HG03064 (cell line): ENCODE measurements at regions not wholly inside any gene's neighbourhood (a gene's known extent, or its start where the extent isn't known, plus 50 kb on each side); places are given as distances from the start of the nearest gene placed in this dataset.
"Not testable (repeated sequence)": the region's sequence is repeated elsewhere in the genome, so short reads cannot be mapped to it uniquely, and the experiment has no call there.

Experiments
- ATAC-seq: cut with Tn5 transposase; IDR thresholded peaks from one replicate; pipeline ENCODE4 v1.9.1; 2021; ENCODE audit warnings: low read depth; ENCODE audit not compliant: unreplicated experiment

DNA sequence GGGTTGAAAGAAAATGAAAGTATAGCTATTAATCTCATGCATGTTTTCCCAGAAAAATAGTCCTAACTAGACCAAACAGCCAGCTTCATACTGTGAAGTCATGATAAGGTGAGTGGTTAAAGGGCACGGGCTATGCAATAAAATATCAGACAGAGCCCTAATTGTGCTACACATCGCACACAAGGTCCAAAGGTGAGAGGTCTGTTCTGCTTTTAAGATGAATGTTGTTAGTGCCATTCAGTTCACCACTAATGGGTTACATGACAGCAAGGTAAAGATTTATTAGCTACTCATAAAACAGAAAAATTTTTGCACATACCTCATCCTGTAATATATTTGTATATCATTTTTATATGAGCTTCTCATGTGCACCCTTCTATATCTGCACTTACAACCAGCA lies 105.0 kb upstream of the STK17B start:
- ATAC-seq = no peak

GRCh38 chr2:196277002-196277401 lies 105.6 kb upstream of the STK17B start:
- no peak for ATAC-seq

GRCh38 chr2:196278491-196278911 lies 107.1 kb upstream of the STK17B start:
- no peak for ATAC-seq

DNA sequence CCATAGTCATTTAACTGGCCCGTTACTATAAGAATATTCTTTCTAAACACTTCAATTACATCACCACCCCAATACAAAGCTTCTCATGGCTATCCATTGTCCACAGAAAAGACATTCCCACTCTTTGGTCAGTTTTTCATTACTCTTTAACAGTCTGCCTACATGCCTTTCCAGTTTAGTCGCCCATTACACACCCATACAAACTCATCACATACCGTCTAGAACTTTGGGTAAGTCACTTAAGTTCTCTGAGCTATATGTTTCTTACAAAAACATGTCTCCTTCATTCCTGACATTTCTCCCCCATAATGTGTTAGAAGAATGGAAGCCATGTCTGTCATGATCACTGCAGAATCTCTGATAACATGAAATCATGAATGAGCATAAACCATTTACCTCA lies 108.2 kb upstream of the STK17B start:
- ATAC-seq = no peak

- no peak for ATAC-seq
Observed at GRCh38 chr2:196284144-196284844, 112.9 kb upstream of the STK17B start.

- ATAC-seq = no peak
Observed at GRCh38 chr2:196284866-196285557, 113.6 kb upstream of the STK17B start.

DNA sequence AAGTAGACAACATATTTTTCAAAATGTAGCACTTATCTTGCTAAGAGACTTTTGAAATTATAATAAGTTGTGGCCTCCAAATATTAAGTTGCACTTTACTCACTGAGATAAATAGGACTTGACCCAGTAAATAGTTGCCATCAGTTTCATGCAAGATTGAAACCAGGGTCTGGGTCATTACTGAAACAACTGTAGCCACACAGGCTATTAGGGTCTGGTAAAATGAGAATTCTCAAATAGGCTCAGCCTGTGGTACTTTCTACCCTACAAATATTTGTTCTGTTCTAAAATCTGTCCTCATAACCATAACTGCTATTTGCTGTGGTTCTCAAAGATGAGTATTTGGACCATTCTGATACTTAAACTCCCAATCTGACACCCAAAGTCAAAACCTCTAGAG lies 115.4 kb upstream of the STK17B start:
- ATAC-seq = no peak

DNA sequence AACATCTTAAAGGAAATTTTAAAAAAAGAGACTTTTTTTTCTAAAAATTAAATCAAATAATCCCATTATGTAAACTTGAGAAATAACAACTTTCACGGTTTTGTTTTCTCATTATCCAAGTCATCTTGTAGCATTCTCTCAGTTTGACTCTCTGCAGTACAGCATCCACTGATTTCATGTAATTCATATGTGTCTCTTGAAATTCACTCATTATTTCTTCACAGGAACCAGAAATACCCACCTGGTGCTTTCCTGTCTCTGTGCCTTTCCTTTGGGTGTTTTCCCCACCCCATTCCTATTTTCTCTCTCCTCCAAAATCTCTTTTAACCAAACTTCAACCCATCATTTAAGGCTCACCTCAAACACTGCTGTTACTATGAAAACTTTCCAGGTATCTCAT lies 116.1 kb upstream of the STK17B start:
- ATAC-seq = no peak

DNA sequence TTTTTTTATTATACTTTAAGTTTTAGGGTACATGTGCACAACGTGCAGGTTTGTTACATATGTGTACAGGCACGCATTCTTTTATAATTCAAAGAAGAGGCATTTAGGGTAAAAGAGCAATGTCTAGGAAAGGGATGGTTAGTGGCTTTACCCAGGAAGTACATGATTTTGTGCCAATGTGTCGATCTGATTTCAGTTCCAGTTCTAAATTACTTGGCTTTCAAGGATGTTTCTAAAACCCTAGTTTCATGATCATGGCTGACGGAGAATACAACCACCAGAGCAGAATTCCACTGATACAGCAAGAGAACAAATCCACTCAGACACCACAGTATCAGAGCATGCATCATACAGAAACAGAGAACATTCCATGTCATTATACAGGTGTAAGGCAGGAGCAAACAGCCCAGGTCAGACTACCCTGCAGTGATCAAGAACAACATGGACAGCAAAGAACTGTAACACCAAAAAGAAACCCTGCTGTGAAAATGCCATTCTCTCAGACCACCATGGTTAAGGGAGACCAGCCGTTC lies 116.7 kb upstream of the STK17B start:
- no peak for ATAC-seq

DNA sequence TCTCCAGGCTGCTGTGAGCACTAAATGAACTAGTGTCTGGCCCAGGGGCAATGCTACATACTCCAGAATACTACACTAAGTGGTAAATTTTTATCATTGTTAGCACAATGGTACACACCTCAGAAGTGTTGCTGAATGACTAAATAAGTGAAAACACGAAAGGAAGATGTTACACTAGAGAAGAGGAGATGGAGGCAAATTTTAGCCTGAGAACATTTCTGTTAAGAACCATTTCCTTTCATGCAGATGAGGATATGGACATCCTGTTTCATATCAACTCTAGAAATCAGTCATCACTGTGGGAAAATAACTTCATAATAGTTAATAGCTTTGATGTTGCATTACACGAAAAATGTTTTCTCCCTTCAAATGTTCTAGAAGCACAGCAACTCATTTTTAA lies 117.6 kb upstream of the STK17B start:
- peak; percentile 40 for ATAC-seq

- ATAC-seq = no peak
Observed at GRCh38 chr2:196290136-196290535, 118.8 kb upstream of the STK17B start.

DNA sequence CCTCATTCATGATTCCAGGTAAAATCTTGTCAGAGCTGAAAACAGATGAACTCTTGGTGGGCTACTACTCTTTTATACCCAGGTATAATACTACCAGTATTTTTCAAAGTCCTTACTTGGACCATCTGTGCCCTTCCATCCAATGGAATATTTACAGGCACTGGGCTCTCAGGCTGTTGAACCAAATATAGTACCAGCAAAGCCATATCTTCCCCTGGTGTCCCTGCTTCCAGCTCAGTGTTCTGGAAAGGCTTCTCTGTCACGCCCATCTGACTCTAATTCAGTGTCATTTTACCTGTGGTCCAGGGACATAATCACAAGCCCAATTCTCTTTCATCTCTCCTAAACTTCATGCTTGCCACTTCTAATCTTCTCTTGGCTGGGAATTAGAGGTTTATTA lies 119.2 kb upstream of the STK17B start:
- no peak for ATAC-seq

- ATAC-seq = peak; percentile 3
Observed at GRCh38 chr2:196291426-196291825, 120.0 kb upstream of the STK17B start.

- peak; percentile 46 for ATAC-seq
Observed at GRCh38 chr2:196291873-196292800, 120.8 kb upstream of the STK17B start.

GRCh38 chr2:196293751-196294515 lies 122.6 kb upstream of the STK17B start:
- ATAC-seq = no peak

DNA sequence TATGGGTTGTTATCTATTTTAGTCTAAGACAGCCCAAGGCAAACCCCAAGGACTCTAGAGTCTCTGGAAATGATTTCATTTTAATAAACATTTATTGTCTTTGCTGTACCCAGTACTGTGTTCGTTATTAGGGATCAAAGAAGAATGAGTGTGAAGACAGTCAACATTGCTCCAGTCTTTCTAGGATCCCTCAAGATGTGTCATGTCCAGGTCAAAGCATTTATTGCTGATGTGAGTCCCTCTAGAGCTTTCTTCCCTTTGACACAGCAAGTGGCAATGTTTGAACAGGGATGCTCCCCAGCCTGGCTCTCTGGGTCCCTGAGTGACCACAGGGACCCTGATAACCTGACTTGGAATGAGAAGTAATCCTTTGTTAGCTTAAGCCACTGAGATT lies 123.1 kb upstream of the STK17B start:
- no peak for ATAC-seq

DNA sequence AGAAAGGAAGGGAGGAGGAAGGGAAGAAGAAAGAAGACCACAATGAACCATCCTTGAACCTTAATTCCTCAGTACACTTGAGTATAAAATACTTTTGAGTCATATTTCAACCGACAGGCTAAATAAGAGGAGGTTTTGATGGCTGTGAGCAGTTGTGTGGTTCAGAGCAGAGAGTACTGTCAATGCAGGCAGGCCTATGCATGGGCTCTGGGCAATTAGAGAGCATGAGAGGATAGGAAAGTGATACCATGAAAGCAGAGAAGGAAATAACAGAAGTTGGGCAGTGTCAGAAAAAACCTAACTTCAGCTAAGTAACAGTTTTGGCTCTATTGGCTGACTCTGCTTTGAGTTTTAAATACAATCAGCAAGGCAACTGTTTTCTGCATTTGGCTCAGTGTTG lies 123.6 kb upstream of the STK17B start:
- ATAC-seq = no peak

- not testable (repeated sequence) for ATAC-seq
Observed at GRCh38 chr2:196298106-196298723, 126.8 kb upstream of the STK17B start.

DNA sequence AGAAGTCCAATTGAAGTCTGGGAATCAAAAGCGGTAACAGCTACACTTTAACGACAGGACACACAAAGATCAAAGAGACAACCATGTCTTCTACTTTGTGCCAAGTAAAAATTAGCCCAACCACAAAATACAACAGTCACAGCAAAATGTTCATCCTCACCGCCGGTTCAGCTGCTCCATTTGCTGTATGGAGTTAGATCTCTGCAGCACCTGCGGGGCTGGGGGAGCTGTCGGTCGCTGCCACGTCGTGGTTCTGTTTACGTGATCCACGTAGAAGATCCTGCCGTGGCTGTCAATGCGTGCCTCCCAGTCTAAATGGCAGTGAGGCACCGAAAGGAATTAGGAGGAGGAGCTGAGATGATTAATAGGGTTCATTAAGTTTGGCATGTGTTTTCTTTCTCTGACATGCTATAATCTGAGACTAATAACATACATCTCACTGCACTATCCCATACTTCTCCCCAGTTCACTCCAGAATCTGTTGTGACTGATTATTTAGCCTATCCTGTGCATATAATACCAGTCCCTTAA lies 136.5 kb upstream of the STK17B start:
- no peak for ATAC-seq

- ATAC-seq = no peak
Observed at GRCh38 chr2:196309691-196310090, 138.3 kb upstream of the STK17B start.
